NCI-H2227 (cell line): ENCODE measurements at regions not wholly inside any gene's neighbourhood (a gene's known extent, or its start where the extent isn't known, plus 50 kb on each side); places are given as distances from the start of the nearest gene placed in this dataset.

Experiments used
- DNase-seq: peaks from one replicate; lab custom pipeline; 2025; ENCODE audit not compliant: unreplicated experiment; lab: John Stamatoyannopoulos, UW

DNA sequence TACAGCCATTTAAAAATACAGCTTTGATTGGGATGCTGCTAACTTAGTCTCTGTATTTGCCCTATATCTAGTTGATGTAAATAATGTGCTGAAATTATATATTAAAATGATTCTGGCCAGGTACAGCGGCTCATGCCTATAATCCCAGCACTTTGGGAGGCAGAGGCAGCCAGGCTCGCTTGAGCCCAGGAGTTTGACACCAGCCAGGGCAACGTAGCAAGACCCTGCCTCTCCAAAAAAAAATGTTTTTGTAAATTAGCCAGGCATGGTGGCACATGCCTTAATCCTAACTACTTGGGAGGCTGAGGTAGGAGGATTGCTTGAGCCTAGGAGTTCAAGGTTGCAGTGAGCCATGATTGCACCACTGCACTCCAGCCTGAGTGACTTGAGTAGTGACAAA, 143.8 kb upstream of the CELF2 start:
- no peak for DNase-seq

DNA sequence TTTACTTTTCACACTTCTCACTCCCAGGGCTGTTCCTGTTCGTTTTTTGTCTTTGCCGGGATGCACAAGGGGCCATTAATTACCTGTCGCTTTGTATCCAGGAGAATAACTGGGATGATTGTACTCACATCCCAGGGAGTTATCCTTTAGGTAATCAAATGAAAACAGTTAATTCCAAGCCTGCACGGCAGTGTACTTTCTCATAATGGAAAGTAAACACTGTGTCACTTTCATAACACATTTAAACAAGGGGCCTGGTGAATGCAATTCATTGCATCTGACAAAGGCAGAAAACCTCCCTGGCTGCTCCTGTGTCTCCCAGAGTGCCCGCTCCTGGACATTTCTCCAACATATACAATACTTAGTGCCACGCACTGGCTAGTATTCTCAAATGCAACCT, 138.7 kb upstream of the CELF2 start:
- DNase-seq, result no peak

DNA sequence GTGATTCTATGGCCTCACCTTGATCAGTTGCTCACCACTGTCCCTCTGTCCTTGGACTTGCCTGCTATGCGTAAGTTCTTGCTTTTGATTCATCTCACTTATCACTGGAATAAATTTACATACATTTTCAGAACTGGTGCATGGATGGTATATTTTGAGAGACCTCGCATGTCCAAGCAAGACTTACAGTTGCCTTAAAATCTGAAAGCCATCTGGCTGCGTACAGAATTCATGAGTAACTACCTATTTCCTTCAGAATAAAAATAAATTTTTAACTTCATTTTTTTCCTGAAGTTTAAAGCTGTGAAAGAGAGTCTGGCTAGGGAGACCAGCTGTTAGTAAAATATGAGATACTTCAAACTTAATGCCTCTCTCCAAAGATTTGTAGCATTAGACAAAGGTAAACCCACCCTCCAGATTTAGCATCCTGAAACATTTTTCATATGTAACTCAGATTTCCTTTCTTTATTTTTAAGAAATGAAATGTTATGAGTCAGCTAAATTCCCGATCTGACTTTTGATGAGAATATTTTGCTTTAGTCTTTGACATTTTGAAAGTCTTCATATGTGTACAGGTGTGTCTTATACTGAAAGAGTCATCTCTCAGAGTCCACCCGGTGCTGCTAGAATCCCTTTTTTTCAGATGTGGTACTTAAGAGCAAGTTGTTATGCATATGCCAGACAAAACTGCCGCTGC, 136.4 kb upstream of the CELF2 start:
- no peak for DNase-seq

GRCh38 chr10:10883737-10884136, 133.9 kb upstream of the CELF2 start:
- DNase-seq, result no peak

DNA sequence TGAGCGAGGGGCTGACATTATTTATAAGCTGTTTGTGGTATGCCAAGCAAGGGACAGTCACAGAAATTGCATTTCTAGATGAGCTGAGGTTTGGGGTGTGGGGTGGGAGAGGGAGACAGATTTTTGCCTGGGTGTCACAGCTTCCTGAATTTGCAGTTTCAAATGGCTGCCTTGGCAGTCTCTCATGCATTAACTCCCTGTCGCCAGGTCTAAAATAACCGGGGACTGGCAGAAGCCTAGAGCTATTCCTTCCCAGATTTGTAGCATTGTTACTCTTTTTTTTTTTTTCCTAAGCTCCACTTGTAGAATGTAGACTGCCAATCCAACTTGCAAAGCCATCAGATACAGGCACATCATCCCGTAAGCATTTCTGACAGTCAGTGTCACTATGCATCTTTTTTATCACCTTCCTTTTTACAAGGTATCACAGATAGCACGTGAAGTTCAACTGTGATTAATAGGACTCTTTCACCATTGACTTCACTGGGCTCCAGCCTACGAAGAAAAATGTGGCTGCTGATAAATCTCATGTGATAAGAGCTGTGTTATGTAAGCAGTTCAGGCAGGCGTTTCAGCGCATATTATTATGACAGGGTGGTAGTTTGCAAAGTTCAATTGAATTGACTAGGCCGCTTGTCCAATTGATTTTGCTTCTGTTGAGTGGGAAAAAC, 130.7 kb upstream of the CELF2 start:
- no peak for DNase-seq

- no peak for DNase-seq
These were observed 126.3 kb upstream of the CELF2 start for GRCh38 chr10:10891124-10892082.

DNA sequence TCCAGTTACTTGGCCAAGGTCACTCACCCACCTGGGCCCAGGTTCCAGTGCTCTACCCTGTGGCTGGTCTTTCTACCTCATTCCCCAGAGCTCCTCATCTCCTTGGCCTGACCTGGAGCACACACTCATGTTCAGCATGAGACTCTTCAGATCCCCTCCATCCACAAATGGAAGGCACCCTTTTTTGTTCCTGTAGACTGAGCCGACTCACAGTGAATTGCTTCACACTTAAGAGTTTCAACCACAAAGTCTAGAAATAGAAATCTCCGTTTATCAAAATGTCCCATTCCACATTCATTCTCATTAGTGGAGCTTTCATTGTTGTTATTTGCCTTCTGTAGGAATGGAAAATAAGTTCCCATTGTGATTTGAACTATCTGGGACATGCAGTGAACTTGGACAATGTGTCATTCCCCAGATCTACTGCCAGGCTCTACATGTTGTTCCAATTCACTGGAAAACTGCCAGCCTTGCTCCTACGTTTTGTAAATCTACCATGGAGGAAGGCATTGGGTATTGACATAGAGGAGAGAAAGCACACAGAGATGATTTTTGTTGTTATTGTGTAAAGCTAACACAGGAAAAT, 125.3 kb upstream of the CELF2 start:
- DNase-seq, result no peak

DNA sequence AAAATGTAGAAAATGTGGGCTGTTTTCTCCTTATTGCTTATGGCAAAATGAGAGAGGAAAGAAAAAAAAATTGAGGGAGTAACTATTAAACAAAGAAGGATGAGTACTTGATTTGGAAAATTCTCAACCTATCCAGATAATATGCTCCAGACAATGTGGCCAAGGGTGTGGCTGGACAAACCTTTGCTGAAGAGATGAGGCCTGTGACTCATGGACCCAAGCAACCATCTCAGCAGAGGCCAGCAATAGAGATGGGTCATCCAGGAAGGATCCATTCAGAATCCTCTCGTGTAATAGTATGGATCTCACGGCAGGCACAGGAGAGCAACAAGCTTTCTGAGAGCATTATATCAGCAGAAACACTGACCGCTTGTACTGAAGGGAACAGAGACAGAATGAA, 120.3 kb upstream of the CELF2 start:
- no peak for DNase-seq

DNA sequence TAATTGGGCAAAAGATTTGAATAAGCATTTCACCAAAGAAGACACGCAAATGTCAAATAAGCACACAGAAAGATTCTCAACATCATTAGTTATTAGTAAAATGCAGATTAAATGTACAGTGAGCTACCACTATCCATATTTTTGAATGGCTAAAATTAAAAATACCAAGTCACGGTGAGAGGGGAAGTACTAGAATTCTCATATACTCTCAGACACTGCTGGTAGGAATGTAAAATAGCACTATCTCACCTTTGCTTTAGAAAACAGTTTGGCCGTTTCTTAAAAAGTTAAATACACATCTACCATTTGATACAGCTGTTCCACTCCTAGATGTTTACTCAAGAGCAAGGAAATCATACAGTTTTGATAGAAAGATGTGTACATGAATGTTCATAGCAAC, 115.8 kb upstream of the CELF2 start:
- no peak for DNase-seq

GRCh38 chr10:10902951-10903350, 114.7 kb upstream of the CELF2 start:
- DNase-seq, result no peak

DNA sequence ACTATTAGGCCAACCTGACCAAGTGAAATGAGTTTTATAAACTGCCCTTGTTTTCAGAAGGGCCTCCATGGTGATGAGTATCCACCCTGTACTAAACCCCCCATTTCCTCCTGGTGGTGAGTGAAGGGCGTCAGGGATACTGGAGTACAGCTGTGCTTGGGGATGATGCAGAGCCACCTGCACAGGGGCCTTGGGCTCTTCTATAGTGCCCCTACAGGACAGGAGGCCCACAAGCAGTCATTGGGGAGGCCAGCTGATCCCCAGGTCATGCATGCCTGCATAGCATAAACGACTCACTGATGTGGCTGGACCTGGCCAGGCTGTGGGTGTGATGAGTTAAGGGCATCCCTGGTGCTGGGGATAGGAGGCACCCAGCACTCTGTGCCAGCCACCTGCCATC, 114.1 kb upstream of the CELF2 start:
- no peak for DNase-seq

GRCh38 chr10:10910634-10911033, 107.0 kb upstream of the CELF2 start:
- DNase-seq, result no peak

DNA sequence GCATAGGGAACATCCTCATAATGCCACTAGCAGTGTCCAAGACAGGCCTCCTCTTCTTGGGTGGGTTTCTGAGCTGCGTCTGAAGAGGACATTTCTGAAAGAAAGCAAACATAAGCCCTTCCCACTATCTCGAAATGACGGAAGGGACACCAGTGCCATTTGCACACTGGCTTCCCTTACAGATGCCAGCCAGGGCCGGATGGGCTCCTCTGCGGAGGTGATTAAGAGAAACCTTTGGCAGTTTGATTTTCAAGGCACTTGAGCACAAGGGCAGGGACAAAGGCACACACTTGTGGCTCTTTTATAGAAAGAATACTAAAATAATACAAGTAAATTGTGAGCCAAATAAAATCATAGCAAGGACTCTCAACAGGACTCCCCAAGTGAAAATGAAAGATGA, 106.6 kb upstream of the CELF2 start:
- DNase-seq, result no peak

DNA sequence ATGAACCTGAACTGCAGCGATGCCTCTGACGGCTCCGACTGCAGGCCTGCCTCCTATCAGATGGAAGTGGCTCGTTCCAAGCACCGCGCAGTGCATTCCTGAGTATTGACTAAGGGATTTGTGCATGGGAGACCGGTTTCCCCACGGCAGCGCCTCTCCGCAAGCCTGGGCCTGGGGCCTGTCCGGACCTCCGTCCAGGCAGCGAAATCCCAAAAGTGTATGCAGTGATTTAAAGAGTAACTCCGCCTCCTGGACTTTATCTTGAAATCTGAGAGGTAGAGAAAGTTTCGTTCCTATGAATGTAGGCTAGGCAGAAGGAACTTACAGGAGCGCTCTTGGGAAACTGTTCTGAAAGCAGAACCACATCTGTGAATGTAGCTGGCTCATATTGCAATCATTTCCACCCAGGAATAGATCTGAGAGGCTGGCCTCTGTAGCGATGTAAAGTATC, 106.2 kb upstream of the CELF2 start:
- no peak for DNase-seq

- no peak for DNase-seq
These were observed 103.5 kb upstream of the CELF2 start for GRCh38 chr10:10914144-10914543.

GRCh38 chr10:10915215-10915614, 102.5 kb upstream of the CELF2 start:
- no peak for DNase-seq

DNA sequence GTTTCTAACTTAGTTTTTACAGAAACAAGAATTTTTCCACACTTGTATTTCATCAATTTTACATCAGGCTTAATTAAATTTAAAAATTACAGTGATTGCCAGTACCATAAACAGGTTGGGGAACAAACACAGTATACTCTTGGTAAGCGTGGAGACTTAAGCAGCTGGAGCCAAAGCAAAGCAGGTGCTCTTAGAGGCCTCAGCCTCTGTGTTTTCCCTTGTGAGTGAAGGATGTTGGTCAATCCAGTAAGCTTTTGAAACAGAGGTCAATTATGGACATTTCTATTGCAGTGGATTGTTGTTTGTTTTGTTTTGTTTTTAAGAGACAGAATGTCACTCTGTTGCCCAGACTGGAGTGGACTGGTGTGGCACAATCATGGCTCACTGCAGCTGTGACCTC, 100.6 kb upstream of the CELF2 start:
- no peak for DNase-seq

DNA sequence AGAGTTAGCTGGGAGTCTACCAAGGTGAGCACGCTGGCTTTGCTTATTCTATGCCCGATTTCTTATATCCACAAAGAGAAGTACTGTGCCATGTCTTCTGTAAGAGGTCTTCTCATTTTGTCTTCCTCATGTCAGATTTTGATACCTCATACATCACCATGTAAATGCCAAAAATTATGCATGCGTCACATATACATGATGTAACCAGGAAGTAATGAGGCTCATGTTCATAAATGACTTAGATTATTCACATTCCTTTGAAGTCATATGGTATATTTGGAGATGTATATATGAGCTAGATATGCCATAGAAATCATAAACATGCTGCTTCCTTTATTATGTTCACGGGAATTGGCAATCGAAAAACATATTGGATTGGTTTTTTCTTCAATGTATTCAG, 97.7 kb upstream of the CELF2 start:
- DNase-seq, result no peak

DNA sequence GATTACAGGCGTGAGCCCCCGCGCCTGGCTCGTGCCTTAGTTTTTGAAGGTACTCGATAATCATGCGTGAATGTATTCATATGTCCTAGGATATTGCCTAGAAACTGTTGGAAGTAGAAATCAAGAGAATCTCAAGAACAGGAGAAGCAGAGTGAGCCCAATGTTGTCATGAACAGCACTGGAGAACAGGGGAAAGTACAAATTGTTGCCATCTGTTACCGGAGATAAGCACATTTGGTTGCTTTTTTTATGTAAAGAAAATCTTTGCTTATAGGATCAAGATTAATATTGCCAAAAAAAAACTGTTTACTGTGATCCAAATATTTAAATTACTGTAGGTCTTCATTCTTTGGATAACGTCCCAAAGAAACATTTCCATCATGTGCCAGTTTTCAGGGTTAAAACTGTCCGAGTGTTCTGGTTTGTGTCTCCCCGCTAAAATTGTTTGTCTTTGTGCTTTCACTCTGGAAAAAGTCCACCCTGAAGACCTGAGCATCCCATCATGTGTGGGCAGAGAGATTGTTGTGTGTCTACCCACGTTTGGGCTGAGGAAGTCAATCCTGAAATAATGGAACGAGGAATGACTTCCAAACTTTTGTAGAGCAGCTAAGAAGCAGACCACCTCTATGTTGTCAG, 95.7 kb upstream of the CELF2 start:
- no peak for DNase-seq

DNA sequence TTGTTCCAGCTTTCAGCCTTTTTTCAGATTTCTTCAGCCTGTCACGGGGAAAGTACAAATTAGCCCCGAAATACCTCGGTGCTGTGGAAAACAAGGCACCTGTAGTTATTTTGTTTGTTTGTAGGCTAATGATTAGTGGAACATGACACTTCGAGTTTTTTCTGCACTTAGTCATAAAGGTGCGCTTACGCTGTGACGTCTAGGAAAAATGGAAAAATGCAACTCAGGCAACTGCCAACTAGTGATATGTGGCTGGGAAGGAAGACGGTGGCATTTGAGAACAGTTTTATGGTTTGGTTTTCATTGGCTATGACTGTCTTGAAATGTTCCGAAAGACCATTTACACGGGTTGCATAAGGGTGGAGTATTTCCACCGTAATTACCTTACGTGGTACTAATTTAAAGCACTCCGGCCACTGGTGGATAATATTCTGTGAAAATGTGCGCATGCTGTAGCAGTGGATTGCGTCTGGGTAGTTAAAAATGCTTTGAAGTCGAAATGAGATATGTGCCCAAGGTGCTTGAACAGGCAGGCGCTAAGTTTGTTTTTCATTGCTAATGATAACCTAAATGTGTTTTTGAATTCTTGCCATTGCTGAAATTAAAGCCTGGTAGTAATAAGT, 94.5 kb upstream of the CELF2 start:
- DNase-seq, result no peak
